PC-3 (cell line): ENCODE measurements at regions not wholly inside any gene's neighbourhood (a gene's known extent, or its start where the extent isn't known, plus 50 kb on each side); places are given as distances from the start of the nearest gene placed in this dataset.

Source experiments
- CTCF ChIP-seq: fragments of 300-600 bp; sonication (generic); conservative IDR thresholded peaks from 2 replicates; pipeline ENCODE4 v1.5.1; 2017; ENCODE audit warnings: antibody characterized with exemption, low read depth, mild to moderate bottlenecking, low read length
- EZH2 ChIP-seq: fragments of 300-600 bp; sonication (generic); IDR thresholded peaks from one replicate; pipeline ENCODE4 v1.6.1; 2017; ENCODE audit warnings: antibody characterized with exemption, mild to moderate bottlenecking, low read length; ENCODE audit not compliant: unreplicated experiment

- no peak for TF ChIP-seq CTCF
- no peak for TF ChIP-seq EZH2
Measured at GRCh38 chr2:64212346-64212745, 68.1 kb upstream of the PELI1 start.
